ENCODE measurements at regions not wholly inside any gene's neighbourhood (a gene's known extent, or its start where the extent isn't known, plus 50 kb on each side); places are given as distances from the start of the nearest gene placed in this dataset.

DNA sequence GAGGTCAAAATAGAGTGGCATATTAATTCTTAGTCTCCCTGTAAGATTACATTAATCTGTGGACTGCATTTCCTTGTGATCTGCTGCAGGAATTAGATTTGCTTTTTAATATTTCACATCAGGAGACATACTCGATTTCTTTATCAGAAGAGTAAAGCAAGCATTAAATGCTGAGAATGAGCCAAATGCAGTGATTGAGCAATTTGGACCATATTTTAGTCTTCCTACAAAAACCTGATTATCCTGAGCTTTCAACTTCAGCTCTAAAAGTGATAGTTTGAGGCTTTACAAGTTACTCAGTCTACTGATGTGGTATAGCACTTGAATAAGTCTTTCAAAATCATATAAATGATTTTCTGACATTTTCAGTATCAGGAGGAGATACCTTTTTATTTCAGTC lies 774.3 kb upstream of the RAB6C start:
- TF ChIP-seq, protein P1, sequence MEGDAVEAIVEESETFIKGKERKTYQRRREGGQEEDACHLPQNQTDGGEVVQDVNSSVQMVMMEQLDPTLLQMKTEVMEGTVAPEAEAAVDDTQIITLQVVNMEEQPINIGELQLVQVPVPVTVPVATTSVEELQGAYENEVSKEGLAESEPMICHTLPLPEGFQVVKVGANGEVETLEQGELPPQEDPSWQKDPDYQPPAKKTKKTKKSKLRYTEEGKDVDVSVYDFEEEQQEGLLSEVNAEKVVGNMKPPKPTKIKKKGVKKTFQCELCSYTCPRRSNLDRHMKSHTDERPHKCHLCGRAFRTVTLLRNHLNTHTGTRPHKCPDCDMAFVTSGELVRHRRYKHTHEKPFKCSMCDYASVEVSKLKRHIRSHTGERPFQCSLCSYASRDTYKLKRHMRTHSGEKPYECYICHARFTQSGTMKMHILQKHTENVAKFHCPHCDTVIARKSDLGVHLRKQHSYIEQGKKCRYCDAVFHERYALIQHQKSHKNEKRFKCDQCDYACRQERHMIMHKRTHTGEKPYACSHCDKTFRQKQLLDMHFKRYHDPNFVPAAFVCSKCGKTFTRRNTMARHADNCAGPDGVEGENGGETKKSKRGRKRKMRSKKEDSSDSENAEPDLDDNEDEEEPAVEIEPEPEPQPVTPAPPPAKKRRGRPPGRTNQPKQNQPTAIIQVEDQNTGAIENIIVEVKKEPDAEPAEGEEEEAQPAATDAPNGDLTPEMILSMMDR (IDR thresholded peaks at IDR 0.05; ENCODE audit: insufficient read depth, low read depth, low read length), result no peak
- no peak for DNase-seq (ENCODE audit: low read depth)
- no peak overlapping the region for H3K4me3 ChIP-seq (ENCODE audit: low read depth, low read length)

DNA sequence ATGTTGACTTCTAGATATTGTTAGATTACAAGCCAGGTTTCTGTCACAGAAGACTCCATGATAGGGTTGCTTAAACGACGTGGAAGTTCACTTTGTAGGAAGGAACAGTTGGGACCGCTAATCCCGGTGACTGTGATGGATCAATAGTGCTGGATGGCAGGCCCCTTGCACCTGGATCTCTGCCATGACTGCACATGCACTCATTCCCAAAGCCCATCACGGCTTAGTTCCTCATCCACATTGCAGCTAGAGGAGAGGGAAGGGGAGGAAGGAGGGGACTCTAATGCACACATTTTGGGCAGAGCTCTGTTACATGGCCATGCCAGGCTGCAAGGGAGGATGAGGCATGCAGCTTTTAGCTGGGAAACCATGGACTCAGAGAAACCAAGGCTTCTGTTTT lies 773.7 kb upstream of the RAB6C start:
- no peak for DNase-seq (ENCODE audit: low read depth)
- H3K4me3 ChIP-seq (ENCODE audit: low read depth, low read length), result no peak overlapping the region
- TF ChIP-seq, protein P1 (IDR thresholded peaks at IDR 0.05; ENCODE audit: insufficient read depth, low read depth, low read length), result no peak

DNA sequence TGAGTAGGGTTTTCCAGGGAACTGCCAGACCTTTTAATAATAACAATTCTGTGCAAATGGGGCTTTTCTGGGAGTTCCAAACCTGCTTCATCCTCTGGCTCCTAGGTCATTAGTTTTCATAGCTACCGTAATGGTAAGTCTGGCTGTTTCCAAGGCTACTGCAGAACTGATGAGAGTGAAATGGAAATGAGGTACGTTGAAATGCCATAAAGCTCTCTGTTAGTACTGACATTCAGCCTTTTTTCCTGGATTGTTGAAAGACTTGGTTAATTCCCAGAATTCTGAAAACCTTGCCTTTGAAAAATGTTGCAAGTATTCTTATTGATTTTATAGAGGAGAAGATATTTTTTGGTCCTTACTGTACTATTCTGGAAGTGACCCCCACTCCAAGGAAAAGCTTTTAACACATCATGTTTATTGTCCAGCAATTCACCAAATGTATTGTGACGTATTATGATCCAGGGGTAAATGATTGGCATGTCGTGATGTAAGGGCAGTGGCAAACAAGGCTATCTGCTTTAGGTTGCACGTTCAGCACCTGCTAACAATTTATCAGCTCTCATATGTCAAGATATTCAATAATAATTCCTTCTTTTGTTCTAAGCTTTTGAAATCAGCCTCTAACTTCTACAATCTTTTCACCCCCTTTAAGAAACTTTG lies 767.0 kb upstream of the RAB6C start:
- DNase-seq (ENCODE audit: low read depth), result no peak
- H3K4me3 ChIP-seq (ENCODE audit: low read depth, low read length), result no peak overlapping the region
- TF ChIP-seq, protein P1 (IDR thresholded peaks at IDR 0.05; ENCODE audit: insufficient read depth, low read depth, low read length), result no peak

DNA sequence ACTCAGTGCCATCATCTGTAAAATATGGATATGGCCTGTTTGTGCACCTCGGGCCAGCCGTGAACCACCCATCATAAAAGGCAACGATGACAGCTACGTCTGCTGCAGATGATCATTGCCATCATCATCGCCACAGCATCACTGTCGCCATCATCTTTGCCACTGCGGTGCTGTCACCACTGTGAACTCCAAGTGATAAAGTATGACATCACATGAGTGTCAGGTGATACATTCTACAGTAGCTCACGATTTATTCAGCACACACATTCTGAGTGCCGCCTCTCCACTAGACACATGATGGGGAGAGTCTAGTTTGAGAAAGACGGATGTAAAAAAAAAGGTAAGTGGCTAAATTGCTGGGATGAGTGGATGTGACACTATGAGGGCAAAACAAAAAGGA lies 755.4 kb upstream of the RAB6C start:
- no peak for DNase-seq (ENCODE audit: low read depth)
- TF ChIP-seq, protein P1 (IDR thresholded peaks at IDR 0.05; ENCODE audit: insufficient read depth, low read depth, low read length), result no peak
- no peak overlapping the region for H3K4me3 ChIP-seq (ENCODE audit: low read depth, low read length)

DNA sequence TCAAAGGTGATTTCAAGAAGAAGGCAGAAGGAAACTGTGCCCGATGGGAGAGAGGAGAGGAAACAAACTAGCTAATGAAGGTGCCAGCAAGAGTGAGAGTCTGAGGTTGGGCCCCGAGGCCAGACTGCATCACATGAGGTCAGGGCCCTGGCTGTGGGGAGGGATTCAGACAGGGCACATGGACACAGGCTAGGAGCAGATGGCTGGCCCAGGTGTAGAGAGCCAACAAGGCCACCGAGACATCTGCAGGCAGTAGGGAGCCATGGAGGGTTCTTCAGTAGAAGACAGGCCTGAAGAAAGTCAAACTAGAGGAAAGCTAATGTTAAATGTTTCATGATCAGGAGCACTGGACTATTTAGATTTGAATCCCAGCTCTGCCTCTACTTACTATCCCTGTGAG lies 755.0 kb upstream of the RAB6C start:
- TF ChIP-seq, protein P1 (IDR thresholded peaks at IDR 0.05; ENCODE audit: insufficient read depth, low read depth, low read length), result no peak

DNA sequence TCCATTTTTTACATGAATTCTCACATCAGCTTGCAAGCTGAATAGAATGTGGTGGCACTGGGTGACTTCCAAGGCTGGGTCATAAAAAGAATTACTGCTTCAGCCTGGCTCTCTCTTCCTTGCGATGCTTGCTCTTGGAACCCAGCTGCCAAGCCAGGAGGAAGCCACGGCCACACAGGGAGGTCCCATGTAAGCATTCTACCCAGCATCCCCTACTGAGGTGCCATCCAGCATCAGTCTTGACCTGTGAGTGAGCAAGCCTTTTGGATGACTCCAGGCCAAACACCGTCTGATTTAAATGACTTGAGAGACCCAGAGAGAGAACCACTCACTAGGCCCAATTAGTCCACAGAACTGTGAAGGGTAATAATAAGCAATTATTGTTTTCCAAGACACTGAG lies 750.3 kb upstream of the RAB6C start:
- H3K4me3 ChIP-seq (ENCODE audit: low read depth, low read length), result no peak overlapping the region
- TF ChIP-seq, protein P1 (IDR thresholded peaks at IDR 0.05; ENCODE audit: insufficient read depth, low read depth, low read length), result no peak
- no peak for DNase-seq (ENCODE audit: low read depth)

More for the DNA sequence above, 755.0 kb upstream of the RAB6C start:
- no peak for DNase-seq (ENCODE audit: low read depth)
- no peak overlapping the region for H3K4me3 ChIP-seq (ENCODE audit: low read depth, low read length)

Data from fibroblast of villous mesenchyme (primary cell).